Activated B cell treated with CpG ODN at 0.5 μM for 24 hours (primary cell): ENCODE measurements at regions not wholly inside any gene's neighbourhood (a gene's known extent, or its start where the extent isn't known, plus 50 kb on each side); places are given as distances from the start of the nearest gene placed in this dataset.

Experiments used
- ATAC-seq: fragments of 200-7000 bp; cut with Tn5 transposase; one replicate; pipeline ENCODE4 v1.10.0; 2021; ENCODE audit warnings: low read depth, mild to moderate bottlenecking, moderate library complexity
- CTCF ChIA-PET: fragments of 350-600 bp; sonication (Branson Sonifier 250); formaldehyde crosslinking; loops from one replicate; lab custom pipeline; 2021; ENCODE audit warnings: antibody characterized with exemption; lab: Charles Lee
- POLR2A ChIA-PET: fragments of 350-600 bp; sonication (Branson Sonifier 250); formaldehyde crosslinking; loops from one replicate; lab custom pipeline; 2021; ENCODE audit warnings: antibody characterized with exemption; lab: Charles Lee
- DNase-seq: peaks from one replicate; pipeline ENCODE4 v3.0.0; 2022
- H3K27ac Mint-ChIP-seq: one replicate; pipeline ENCODE4 v1.8.0; 2020; ENCODE audit warnings: mixed read lengths
- H3K27me3 Mint-ChIP-seq: one replicate; pipeline ENCODE4 v1.8.0; 2021; ENCODE audit warnings: mixed read lengths
- H3K36me3 Mint-ChIP-seq: one replicate; pipeline ENCODE4 v1.8.0; 2021; ENCODE audit warnings: low read depth, mixed read lengths
- H3K4me1 Mint-ChIP-seq: one replicate; pipeline ENCODE4 v1.8.0; 2021; ENCODE audit warnings: mixed read lengths
- H3K4me3 Mint-ChIP-seq: one replicate; pipeline ENCODE4 v1.8.0; 2020; ENCODE audit warnings: mild to moderate bottlenecking, mixed read lengths
- H3K9me3 Mint-ChIP-seq: one replicate; pipeline ENCODE4 v1.8.0; 2020; ENCODE audit warnings: mixed read lengths
- CTCF ChIP-seq: fragments of 200-600 bp; IDR thresholded peaks from one replicate; pipeline ENCODE4 v1.8.0; 2022; ENCODE audit warnings: antibody characterized with exemption, mild to moderate bottlenecking
- intact Hi-C: fragments of 100-400 bp; cut with micrococcal nuclease; formaldehyde crosslinking; loops from one replicate; pipeline ENCODE4 v1.15.1; 2024

GRCh38 chr18:5668087-5668715, 124.4 kb upstream of the EPB41L3 start:
- H3K27ac Mint-ChIP-seq: no peak overlapping the region

GRCh38 chr18:5667356-5667755, 123.6 kb upstream of the EPB41L3 start:
- Mint-ChIP-seq H3K9me3 (no peaks in the 10 kb centered on the region), H3K4me3 (no peak overlapping the region), H3K36me3 (no peaks in the 10 kb centered on the region), H3K4me1 (no peaks in the 10 kb centered on the region), H3K27ac (no peak overlapping the region), H3K27me3 (peaks cover 3% of the 10 kb centered on the region)
- ChIA-PET CTCF (no interaction called here), POLR2A (no interaction called here)
- DNase-seq (no peak), ATAC-seq (no peak)
- TF ChIP-seq CTCF: no peak
- intact Hi-C loops: no loop called here

More at GRCh38 chr18:5668087-5668715, 124.4 kb upstream of the EPB41L3 start:
- DNase-seq (no peak), ATAC-seq (no peak)
- H3K27me3 Mint-ChIP-seq: peaks cover 2% of the 10 kb centered on the region
- ChIA-PET POLR2A (no interaction called here), CTCF (no interaction called here)
- no peak overlapping the region for H3K4me3 Mint-ChIP-seq
- TF ChIP-seq CTCF: no peak
- intact Hi-C loops: no loop called here
- H3K9me3 Mint-ChIP-seq: no peaks in the 10 kb centered on the region
- no peaks in the 10 kb centered on the region for H3K36me3 Mint-ChIP-seq
- no peaks in the 10 kb centered on the region for H3K4me1 Mint-ChIP-seq

- H3K4me1 Mint-ChIP-seq: no peaks in the 10 kb centered on the region
Observed at GRCh38 chr18:5662586-5663090, 118.8 kb upstream of the EPB41L3 start.

DNA sequence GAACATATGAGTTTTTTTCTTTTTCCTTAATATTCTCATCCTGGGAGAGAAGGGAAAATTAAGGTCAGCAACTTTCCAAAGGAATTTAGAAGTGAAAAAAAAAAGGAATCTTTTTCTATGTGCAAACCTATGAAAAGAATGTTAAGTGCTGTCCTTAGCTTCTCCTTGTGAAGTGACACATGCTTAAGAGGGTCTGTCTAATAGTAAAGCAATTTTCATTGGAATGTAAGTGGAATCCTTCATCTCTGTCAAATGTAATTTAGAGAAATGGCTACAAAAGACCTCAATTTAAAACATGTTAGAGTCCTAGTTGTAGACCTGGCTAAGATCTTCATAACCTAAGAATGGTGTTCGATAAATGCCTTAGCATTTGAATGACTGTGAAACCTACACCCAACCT, 117.4 kb upstream of the EPB41L3 start:
- H3K4me1 Mint-ChIP-seq: no peaks in the 10 kb centered on the region
- peaks cover 3% of the 10 kb centered on the region for H3K27me3 Mint-ChIP-seq
- ChIA-PET POLR2A (no interaction called here), CTCF (no interaction called here)
- TF ChIP-seq CTCF: no peak
- no peak overlapping the region for H3K27ac Mint-ChIP-seq
- DNase-seq (no peak), ATAC-seq (no peak)
- H3K9me3 Mint-ChIP-seq: no peaks in the 10 kb centered on the region
- intact Hi-C loops: no loop called here
- H3K4me3 Mint-ChIP-seq: no peak overlapping the region
- H3K36me3 Mint-ChIP-seq: no peaks in the 10 kb centered on the region

More at GRCh38 chr18:5662586-5663090, 118.8 kb upstream of the EPB41L3 start:
- POLR2A ChIA-PET: no interaction called here
- H3K36me3 Mint-ChIP-seq: no peaks in the 10 kb centered on the region
- no peak for TF ChIP-seq CTCF
- DNase-seq (no peak), ATAC-seq (no peak)
- no peak overlapping the region for H3K4me3 Mint-ChIP-seq
- CTCF ChIA-PET: no interaction called here
- peaks cover 3% of the 10 kb centered on the region for H3K27me3 Mint-ChIP-seq
- H3K9me3 Mint-ChIP-seq: no peaks in the 10 kb centered on the region
- H3K27ac Mint-ChIP-seq: no peak overlapping the region
- intact Hi-C loops: no loop called here

GRCh38 chr18:5653802-5654201, 110.0 kb upstream of the EPB41L3 start:
- CTCF ChIA-PET: no interaction called here

More at GRCh38 chr18:5653802-5654201, 110.0 kb upstream of the EPB41L3 start:
- Mint-ChIP-seq H3K27me3 (no peaks in the 10 kb centered on the region), H3K27ac (no peak overlapping the region), H3K36me3 (no peaks in the 10 kb centered on the region), H3K4me1 (no peaks in the 10 kb centered on the region), H3K4me3 (no peak overlapping the region), H3K9me3 (no peaks in the 10 kb centered on the region)
- intact Hi-C loops: no loop called here
- DNase-seq (no peak), ATAC-seq (no peak)
- no peak for TF ChIP-seq CTCF
- POLR2A ChIA-PET: no interaction called here
